IPS-20b (cell line): ENCODE measurements at regions not wholly inside any gene's neighbourhood (a gene's known extent, or its start where the extent isn't known, plus 50 kb on each side); places are given as distances from the start of the nearest gene placed in this dataset.

Source experiments
- H3K27ac ChIP-seq: one replicate; pipeline ENCODE4 v1.5.1; 2013; ENCODE audit warnings: low read length
- H3K27me3 ChIP-seq: 2 replicates; pipeline ENCODE4 v1.6.1; 2013; ENCODE audit warnings: mild to moderate bottlenecking, low read length, inconsistent platforms; ENCODE audit not compliant: insufficient read depth
- H3K36me3 ChIP-seq: 2 replicates; pipeline ENCODE4 v1.6.1; 2013; ENCODE audit warnings: low read depth, mild to moderate bottlenecking, inconsistent platforms, low read length, moderate library complexity; ENCODE audit not compliant: insufficient read depth
- H3K4me1 ChIP-seq: 2 replicates; pipeline ENCODE4 v1.6.1; 2013; ENCODE audit warnings: mild to moderate bottlenecking, control low read depth, inconsistent platforms, low read length, moderate library complexity; ENCODE audit not compliant: insufficient read depth
- H3K4me3 ChIP-seq: 2 replicates; pipeline ENCODE4 v1.5.1; 2013; ENCODE audit warnings: mild to moderate bottlenecking, low read length, inconsistent platforms
- H3K9ac ChIP-seq: 2 replicates; pipeline ENCODE4 v1.6.1; 2013; ENCODE audit warnings: low read depth, mild to moderate bottlenecking, inconsistent platforms, low read length, moderate library complexity
- H3K9me3 ChIP-seq: 2 replicates; pipeline ENCODE4 v1.6.1; 2013; ENCODE audit warnings: mild to moderate bottlenecking, low read depth, low read length, inconsistent platforms; ENCODE audit not compliant: insufficient read depth

GRCh38 chr10:56606202-56606601, 245.1 kb upstream of the ZWINT start:
- no peaks in the 10 kb centered on the region; the same call in 1 of the 2 replicates for H3K4me1 ChIP-seq
- H3K27ac ChIP-seq = no peak overlapping the region
- H3K9me3 ChIP-seq = no peaks in the 10 kb centered on the region
- H3K36me3 ChIP-seq = no peaks in the 10 kb centered on the region
- no peaks in the 10 kb centered on the region for H3K27me3 ChIP-seq
- no peak overlapping the region for H3K9ac ChIP-seq
- no peak overlapping the region for H3K4me3 ChIP-seq

- H3K27ac ChIP-seq = no peak overlapping the region
- no peaks in the 10 kb centered on the region for H3K36me3 ChIP-seq
- H3K9ac ChIP-seq = no peak overlapping the region
- H3K4me1 ChIP-seq = no peaks in the 10 kb centered on the region; the same call in 1 of the 2 replicates
- no peak overlapping the region for H3K4me3 ChIP-seq
- H3K27me3 ChIP-seq = no peaks in the 10 kb centered on the region
- no peaks in the 10 kb centered on the region for H3K9me3 ChIP-seq
These were observed 244.0 kb upstream of the ZWINT start for GRCh38 chr10:56605051-56605450.

GRCh38 chr10:56604624-56605023, 243.6 kb upstream of the ZWINT start:
- H3K4me3 ChIP-seq = no peak overlapping the region
- no peak overlapping the region for H3K9ac ChIP-seq
- H3K36me3 ChIP-seq = no peaks in the 10 kb centered on the region
- H3K27me3 ChIP-seq = no peaks in the 10 kb centered on the region
- no peaks in the 10 kb centered on the region for H3K9me3 ChIP-seq
- no peak overlapping the region for H3K27ac ChIP-seq
- no peaks in the 10 kb centered on the region; the same call in 1 of the 2 replicates for H3K4me1 ChIP-seq

GRCh38 chr10:56599201-56599600, 238.1 kb upstream of the ZWINT start:
- H3K27ac ChIP-seq = no peak overlapping the region
- H3K4me1 ChIP-seq = no peaks in the 10 kb centered on the region; the same call in 1 of the 2 replicates
- no peaks in the 10 kb centered on the region for H3K36me3 ChIP-seq
- H3K9ac ChIP-seq = no peak overlapping the region
- no peaks in the 10 kb centered on the region for H3K27me3 ChIP-seq
- no peaks in the 10 kb centered on the region for H3K9me3 ChIP-seq
- no peak overlapping the region for H3K4me3 ChIP-seq

GRCh38 chr10:56596257-56596656, 235.2 kb upstream of the ZWINT start:
- Histone ChIP-seq H3K36me3 (no peaks in the 10 kb centered on the region), H3K4me3 (no peak overlapping the region), H3K27me3 (no peaks in the 10 kb centered on the region), H3K27ac (no peak overlapping the region), H3K9me3 (no peaks in the 10 kb centered on the region), H3K9ac (no peak overlapping the region), H3K4me1 (no peaks in the 10 kb centered on the region; the same call in 1 of the 2 replicates)

GRCh38 chr10:56593120-56593519, 232.1 kb upstream of the ZWINT start:
- Histone ChIP-seq H3K4me3 (no peak overlapping the region), H3K4me1 (no peaks in the 10 kb centered on the region; the same call in 1 of the 2 replicates), H3K27me3 (no peaks in the 10 kb centered on the region), H3K9me3 (no peaks in the 10 kb centered on the region), H3K27ac (no peak overlapping the region), H3K9ac (no peak overlapping the region), H3K36me3 (no peaks in the 10 kb centered on the region)

- H3K27me3 ChIP-seq = no peaks in the 10 kb centered on the region
- H3K27ac ChIP-seq = no peak overlapping the region
- no peaks in the 10 kb centered on the region for H3K9me3 ChIP-seq
- peak overlapping the region; percentile 31; the same call in 1 of the 2 replicates for H3K4me3 ChIP-seq
- no peak overlapping the region for H3K9ac ChIP-seq
- no peaks in the 10 kb centered on the region for H3K36me3 ChIP-seq
- H3K4me1 ChIP-seq = peaks cover 16% of the 10 kb centered on the region; the same call in 1 of the 2 replicates
These were observed 225.4 kb upstream of the ZWINT start for GRCh38 chr10:56586461-56586891.

GRCh38 chr10:56585447-56586171, 224.6 kb upstream of the ZWINT start:
- no peaks in the 10 kb centered on the region for H3K36me3 ChIP-seq
- H3K4me3 ChIP-seq = no peak overlapping the region
- H3K4me1 ChIP-seq = peaks cover 16% of the 10 kb centered on the region; the same call in 1 of the 2 replicates
- H3K27me3 ChIP-seq = no peaks in the 10 kb centered on the region
- H3K9me3 ChIP-seq = no peaks in the 10 kb centered on the region
- no peak overlapping the region for H3K27ac ChIP-seq
- H3K9ac ChIP-seq = no peak overlapping the region

- Histone ChIP-seq H3K9ac (no peak overlapping the region), H3K27me3 (no peaks in the 10 kb centered on the region), H3K36me3 (no peaks in the 10 kb centered on the region), H3K4me1 (peaks cover 16% of the 10 kb centered on the region; the same call in 1 of the 2 replicates), H3K4me3 (no peak overlapping the region), H3K9me3 (no peaks in the 10 kb centered on the region), H3K27ac (no peak overlapping the region)
These were observed 222.3 kb upstream of the ZWINT start for GRCh38 chr10:56583316-56583715.

GRCh38 chr10:56567580-56567979, 206.5 kb upstream of the ZWINT start:
- no peaks in the 10 kb centered on the region for H3K4me1 ChIP-seq
- no peak overlapping the region for H3K27ac ChIP-seq
- no peaks in the 10 kb centered on the region for H3K36me3 ChIP-seq
- H3K9ac ChIP-seq = no peak overlapping the region
- no peaks in the 10 kb centered on the region for H3K27me3 ChIP-seq
- peaks cover 22% of the 10 kb centered on the region for H3K9me3 ChIP-seq
- no peak overlapping the region for H3K4me3 ChIP-seq

- Histone ChIP-seq H3K27ac (no peak overlapping the region), H3K9me3 (no peaks in the 10 kb centered on the region), H3K9ac (no peak overlapping the region), H3K4me1 (no peaks in the 10 kb centered on the region), H3K27me3 (no peaks in the 10 kb centered on the region), H3K4me3 (no peak overlapping the region), H3K36me3 (no peaks in the 10 kb centered on the region)
These were observed 200.3 kb upstream of the ZWINT start for GRCh38 chr10:56561336-56561735.

GRCh38 chr10:56551037-56551436, 190.0 kb upstream of the ZWINT start:
- no peaks in the 10 kb centered on the region for H3K9me3 ChIP-seq
- H3K4me3 ChIP-seq = no peak overlapping the region
- no peaks in the 10 kb centered on the region for H3K4me1 ChIP-seq
- no peak overlapping the region for H3K27ac ChIP-seq
- no peaks in the 10 kb centered on the region for H3K36me3 ChIP-seq
- H3K9ac ChIP-seq = no peak overlapping the region
- H3K27me3 ChIP-seq = no peaks in the 10 kb centered on the region
